HFF-Myc (cell line): ENCODE measurements at regions not wholly inside any gene's neighbourhood (a gene's known extent, or its start where the extent isn't known, plus 50 kb on each side); places are given as distances from the start of the nearest gene placed in this dataset.

Experiments used
- DNase-seq: peaks from one replicate; pipeline ENCODE4 v3.0.0-alpha.2; 2011; ENCODE audit warnings: low read depth; ENCODE audit errors: extremely low read depth
- H3K4me3 ChIP-seq: replicated peaks from 2 replicates; pipeline ENCODE4 v1.5.1; 2011; ENCODE audit warnings: low read depth, mild to moderate bottlenecking, control low read depth, low read length
- TF ChIP-seq, protein P1 (sequence below): IDR thresholded peaks from 2 replicates; pipeline ENCODE4 v1.5.1; 2012; ENCODE audit warnings: mild to moderate bottlenecking, low read depth, low read length, control low read depth; ENCODE audit errors: missing control alignments

DNA sequence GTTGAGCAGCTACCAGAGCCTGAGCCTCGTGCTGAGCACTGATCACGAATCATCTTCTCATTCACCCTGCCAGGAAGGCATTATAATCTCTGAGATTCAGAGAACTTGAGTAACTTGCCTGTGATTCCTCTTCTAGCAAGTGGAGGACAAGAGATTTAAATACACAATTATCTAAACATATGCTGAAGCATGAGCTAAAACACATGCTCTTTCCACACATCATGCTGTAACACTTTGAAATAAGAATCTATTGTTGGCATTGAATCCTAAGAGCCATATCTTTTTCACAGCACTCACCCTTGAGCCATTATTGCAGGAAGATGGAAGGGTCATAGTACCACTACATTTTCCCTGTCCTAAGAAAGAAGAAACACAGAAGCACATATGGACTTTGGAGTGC lies 722.5 kb upstream of the API5 start:
- TF ChIP-seq, protein P1, sequence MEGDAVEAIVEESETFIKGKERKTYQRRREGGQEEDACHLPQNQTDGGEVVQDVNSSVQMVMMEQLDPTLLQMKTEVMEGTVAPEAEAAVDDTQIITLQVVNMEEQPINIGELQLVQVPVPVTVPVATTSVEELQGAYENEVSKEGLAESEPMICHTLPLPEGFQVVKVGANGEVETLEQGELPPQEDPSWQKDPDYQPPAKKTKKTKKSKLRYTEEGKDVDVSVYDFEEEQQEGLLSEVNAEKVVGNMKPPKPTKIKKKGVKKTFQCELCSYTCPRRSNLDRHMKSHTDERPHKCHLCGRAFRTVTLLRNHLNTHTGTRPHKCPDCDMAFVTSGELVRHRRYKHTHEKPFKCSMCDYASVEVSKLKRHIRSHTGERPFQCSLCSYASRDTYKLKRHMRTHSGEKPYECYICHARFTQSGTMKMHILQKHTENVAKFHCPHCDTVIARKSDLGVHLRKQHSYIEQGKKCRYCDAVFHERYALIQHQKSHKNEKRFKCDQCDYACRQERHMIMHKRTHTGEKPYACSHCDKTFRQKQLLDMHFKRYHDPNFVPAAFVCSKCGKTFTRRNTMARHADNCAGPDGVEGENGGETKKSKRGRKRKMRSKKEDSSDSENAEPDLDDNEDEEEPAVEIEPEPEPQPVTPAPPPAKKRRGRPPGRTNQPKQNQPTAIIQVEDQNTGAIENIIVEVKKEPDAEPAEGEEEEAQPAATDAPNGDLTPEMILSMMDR: no peak
- no peak for DNase-seq
- H3K4me3 ChIP-seq: no peak overlapping the region

DNA sequence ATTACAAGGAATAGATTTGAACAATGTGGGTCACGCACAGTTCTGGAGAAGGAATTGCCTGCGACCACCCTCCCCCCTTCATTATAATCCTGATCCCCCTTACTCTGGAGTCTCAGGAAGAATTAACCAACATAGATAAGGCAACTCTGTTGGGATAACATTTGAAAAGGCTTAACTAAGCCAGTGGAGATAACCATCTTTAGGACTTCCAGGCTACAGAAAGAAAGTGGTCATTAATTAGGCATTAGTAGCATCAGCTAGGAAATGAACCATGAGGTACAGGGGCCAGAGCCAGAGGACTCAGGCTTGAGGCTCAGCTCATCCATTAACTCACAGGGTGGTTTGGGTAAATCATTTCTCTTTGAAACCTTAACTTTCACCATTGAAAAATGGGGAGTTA lies 720.0 kb upstream of the API5 start:
- TF ChIP-seq, protein P1: no peak
- no peak for DNase-seq
- H3K4me3 ChIP-seq: no peak overlapping the region

DNA sequence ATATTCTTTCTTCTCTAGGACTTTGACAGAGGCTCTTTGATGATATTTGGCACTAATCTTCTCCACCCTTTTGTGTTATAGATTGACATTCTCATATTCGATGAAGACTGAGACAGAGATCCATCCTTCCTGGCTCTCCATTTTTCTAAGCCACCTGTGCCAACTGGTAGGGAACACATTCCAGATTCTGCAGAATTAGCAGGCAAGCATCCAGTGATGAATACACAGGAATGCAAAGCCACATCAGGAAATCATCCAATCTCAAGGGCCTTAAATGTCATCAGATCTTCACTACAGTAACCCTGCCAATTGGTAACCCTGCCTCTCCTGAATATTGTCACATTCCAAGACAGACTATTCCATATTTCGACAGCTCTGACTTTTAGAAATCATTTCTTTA lies 718.4 kb upstream of the API5 start:
- TF ChIP-seq, protein P1: no peak
- DNase-seq: no peak
- no peak overlapping the region for H3K4me3 ChIP-seq

DNA sequence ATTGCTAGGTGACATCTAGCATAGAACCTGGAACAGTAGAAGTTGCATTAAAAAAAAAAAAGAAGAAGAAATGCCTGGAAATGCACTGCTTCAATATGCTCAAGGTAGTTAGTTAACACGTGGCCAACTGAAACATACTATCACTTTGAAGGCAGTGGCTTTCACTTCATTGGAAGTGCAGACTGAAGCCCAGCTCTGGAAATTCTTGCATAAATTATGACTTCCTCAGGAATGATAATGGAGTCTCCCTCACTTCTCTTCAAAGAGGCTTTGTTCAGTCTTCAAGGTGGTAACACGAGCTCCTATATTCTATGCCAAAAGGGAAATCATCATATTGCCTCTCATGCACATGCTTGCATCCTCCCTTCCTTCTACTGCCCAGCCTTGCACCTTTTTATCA lies 715.9 kb upstream of the API5 start:
- no peak for DNase-seq
- TF ChIP-seq, protein P1: no peak
- H3K4me3 ChIP-seq: no peak overlapping the region

DNA sequence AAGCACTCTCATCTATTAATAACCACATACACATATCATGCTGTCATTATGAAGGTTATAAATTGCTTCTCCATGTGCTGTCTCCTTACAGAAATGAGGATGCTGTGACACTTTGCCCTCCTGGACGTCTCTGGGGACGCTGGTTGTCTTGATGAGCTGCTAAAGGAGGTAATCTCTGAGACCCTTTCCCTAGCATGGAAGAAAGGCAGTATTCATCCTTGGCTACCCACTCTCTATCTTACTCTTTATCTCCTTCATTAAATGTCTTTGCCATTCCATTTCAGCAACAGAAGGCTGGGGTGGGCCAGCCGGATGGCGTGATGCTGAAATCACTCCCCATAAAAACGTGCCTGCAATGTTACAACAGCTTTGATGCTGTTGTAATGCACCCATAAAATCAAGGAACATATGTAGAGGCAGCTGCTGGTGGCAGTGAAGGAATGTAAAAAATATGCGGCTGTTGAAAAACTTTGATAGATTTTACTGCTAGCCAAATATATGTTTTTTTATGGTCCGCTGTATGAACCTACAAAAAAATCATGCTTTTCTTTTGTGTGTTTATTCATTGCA lies 715.1 kb upstream of the API5 start:
- TF ChIP-seq, protein P1: no peak
- DNase-seq: no peak

DNA sequence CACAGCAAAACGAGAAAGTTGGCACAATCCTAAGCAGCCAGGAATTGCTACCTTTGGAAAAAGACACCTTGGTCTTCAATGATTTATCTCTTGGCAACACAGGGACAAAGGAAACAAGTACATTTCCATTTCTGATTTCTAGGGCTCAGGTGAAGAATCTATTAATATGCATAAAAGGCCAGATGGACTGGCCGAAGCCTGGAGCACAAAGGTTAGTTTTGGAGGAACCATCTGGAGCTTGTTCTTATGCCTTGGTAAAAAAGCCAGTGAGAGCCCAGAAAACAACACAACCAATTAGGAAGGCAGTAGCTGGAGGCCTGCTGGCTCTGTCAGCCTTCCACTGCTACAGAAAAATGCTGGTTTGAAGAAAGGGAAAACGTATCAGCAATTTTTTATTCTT lies 713.5 kb upstream of the API5 start:
- H3K4me3 ChIP-seq: no peak overlapping the region
- TF ChIP-seq, protein P1: no peak
- no peak for DNase-seq

More for the DNA sequence above, 715.1 kb upstream of the API5 start:
- H3K4me3 ChIP-seq: no peak overlapping the region

DNA sequence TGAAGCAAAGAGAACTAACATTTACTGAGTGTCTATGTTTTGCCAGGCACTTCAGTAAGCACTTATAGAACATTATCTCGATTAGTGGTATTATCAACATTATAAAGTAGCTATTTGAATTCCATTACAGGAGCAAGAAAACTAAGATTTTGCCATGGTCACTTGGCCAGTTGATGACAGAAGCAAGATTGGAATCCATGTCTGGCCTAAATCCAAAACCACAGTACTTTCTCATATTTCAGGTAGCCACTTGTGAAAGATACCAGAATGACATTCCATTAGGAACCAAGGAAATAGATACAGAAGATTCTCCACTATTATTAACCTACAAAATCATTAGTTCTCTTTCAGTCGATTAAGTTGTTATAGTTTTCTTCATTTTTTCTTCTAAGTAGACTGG lies 691.0 kb upstream of the API5 start:
- no peak for DNase-seq
- TF ChIP-seq, protein P1: no peak
- H3K4me3 ChIP-seq: no peak overlapping the region
